ENCODE measurements at regions not wholly inside any gene's neighbourhood (a gene's known extent, or its start where the extent isn't known, plus 50 kb on each side); places are given as distances from the start of the nearest gene placed in this dataset.

DNA sequence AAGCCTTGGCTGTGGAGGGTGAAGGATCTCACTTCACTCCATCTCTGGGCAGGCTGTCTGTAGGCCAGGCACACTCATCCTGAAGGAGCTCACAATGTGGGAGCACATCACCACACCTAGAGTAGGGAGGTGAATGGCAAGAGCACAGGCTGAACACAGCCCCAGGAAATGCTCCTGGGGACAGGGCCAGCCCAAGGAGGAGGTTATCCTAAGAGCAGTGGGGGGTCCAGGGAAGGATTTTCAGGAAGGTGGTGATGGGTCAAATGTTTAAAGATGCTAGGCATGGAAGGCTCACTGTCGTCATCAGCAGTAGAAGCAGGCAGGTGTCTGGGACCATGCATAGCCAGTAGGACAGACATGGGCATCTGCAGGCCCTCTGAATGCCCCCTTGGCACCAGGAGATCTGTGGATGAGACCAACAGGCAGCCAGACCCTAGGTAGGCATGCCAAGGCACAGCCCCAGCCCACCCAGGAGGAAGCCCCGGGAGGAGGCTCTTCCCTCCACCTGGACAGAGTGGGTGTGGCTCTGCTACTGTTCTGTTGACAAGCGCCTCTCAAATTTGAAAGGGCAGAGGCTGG, 91.7 kb upstream of the RAB6C start:
- H3K4me3 ChIP-seq, result no peak overlapping the region
- H3K27me3 ChIP-seq, result no peaks in the 10 kb centered on the region
- no peak for DNase-seq
- H3K9me3 ChIP-seq, result no peaks in the 10 kb centered on the region
- no peaks in the 10 kb centered on the region for H3K4me1 ChIP-seq
- no peaks in the 10 kb centered on the region for H3K36me3 ChIP-seq
- TF ChIP-seq POLR2A (IDR thresholded peaks at IDR 0.05), result no peak
- TF ChIP-seq, protein P1, sequence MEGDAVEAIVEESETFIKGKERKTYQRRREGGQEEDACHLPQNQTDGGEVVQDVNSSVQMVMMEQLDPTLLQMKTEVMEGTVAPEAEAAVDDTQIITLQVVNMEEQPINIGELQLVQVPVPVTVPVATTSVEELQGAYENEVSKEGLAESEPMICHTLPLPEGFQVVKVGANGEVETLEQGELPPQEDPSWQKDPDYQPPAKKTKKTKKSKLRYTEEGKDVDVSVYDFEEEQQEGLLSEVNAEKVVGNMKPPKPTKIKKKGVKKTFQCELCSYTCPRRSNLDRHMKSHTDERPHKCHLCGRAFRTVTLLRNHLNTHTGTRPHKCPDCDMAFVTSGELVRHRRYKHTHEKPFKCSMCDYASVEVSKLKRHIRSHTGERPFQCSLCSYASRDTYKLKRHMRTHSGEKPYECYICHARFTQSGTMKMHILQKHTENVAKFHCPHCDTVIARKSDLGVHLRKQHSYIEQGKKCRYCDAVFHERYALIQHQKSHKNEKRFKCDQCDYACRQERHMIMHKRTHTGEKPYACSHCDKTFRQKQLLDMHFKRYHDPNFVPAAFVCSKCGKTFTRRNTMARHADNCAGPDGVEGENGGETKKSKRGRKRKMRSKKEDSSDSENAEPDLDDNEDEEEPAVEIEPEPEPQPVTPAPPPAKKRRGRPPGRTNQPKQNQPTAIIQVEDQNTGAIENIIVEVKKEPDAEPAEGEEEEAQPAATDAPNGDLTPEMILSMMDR (IDR thresholded peaks at IDR 0.05), result no peak
- no peak overlapping the region for H3K27ac ChIP-seq

- Histone ChIP-seq H3K27me3 (no peaks in the 10 kb centered on the region), H3K27ac (no peak overlapping the region), H3K4me1 (no peaks in the 10 kb centered on the region), H3K9me3 (no peaks in the 10 kb centered on the region), H3K36me3 (no peaks in the 10 kb centered on the region), H3K4me3 (no peak overlapping the region)
- DNase-seq, result no peak
- TF ChIP-seq, protein P1 (IDR thresholded peaks at IDR 0.05), result no peak
- TF ChIP-seq POLR2A (IDR thresholded peaks at IDR 0.05), result no peak
These were observed 91.0 kb upstream of the RAB6C start for GRCh38 chr2:129888461-129888860.

DNA sequence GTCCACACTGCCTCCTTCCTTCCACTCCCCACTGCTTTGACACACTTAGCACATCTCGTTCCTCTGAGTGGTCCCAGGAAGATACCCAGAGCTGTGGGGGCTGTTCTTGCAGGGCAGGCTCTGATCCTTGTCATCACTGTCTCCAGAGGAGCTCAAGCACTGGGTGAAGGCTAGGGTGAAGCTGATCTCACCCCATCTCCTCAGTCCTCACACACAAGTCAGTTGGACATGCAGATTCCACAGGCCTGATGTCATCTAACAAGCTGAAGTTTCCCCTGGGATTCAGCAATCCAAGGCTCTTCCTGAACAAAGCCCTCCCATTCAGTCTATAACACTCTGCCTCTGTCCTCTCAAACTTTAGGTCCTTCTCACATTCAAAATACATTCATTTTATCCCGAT, 90.6 kb upstream of the RAB6C start:
- Histone ChIP-seq H3K4me1 (no peaks in the 10 kb centered on the region), H3K27ac (no peak overlapping the region), H3K9me3 (no peaks in the 10 kb centered on the region), H3K36me3 (no peaks in the 10 kb centered on the region), H3K4me3 (no peak overlapping the region), H3K27me3 (no peaks in the 10 kb centered on the region)
- TF ChIP-seq, protein P1 (IDR thresholded peaks at IDR 0.05), result no peak
- TF ChIP-seq POLR2A (IDR thresholded peaks at IDR 0.05), result no peak
- DNase-seq, result no peak

- DNase-seq, result peak in 1 of 3 donors; percentile 26
- Histone ChIP-seq H3K4me1 (no peaks in the 10 kb centered on the region), H3K27me3 (no peaks in the 10 kb centered on the region), H3K27ac (no peak overlapping the region), H3K9me3 (no peaks in the 10 kb centered on the region), H3K4me3 (no peak overlapping the region), H3K36me3 (no peaks in the 10 kb centered on the region)
- no peak for TF ChIP-seq POLR2A (IDR thresholded peaks at IDR 0.05)
- TF ChIP-seq, protein P1 (IDR thresholded peaks at IDR 0.05), result no peak
These were observed 87.8 kb upstream of the RAB6C start for GRCh38 chr2:129891341-129892320.

GRCh38 chr2:129892360-129892759, 87.1 kb upstream of the RAB6C start:
- no peaks in the 10 kb centered on the region for H3K27me3 ChIP-seq
- no peaks in the 10 kb centered on the region for H3K36me3 ChIP-seq
- H3K4me1 ChIP-seq, result no peaks in the 10 kb centered on the region
- TF ChIP-seq, protein P1 (IDR thresholded peaks at IDR 0.05), result no peak
- no peak for TF ChIP-seq POLR2A (IDR thresholded peaks at IDR 0.05)
- no peak overlapping the region for H3K27ac ChIP-seq
- H3K4me3 ChIP-seq, result no peak overlapping the region
- DNase-seq, result peak in 2 of 3 donors; percentile 28 to 36
- no peaks in the 10 kb centered on the region for H3K9me3 ChIP-seq

All from Peyer's patch (tissue), 4 donors.